ENCODE measurements at regions not wholly inside any gene's neighbourhood (a gene's known extent, or its start where the extent isn't known, plus 50 kb on each side); places are given as distances from the start of the nearest gene placed in this dataset.

- no peak for TF ChIP-seq CTCF (conservative IDR thresholded peaks at IDR 0.05; ENCODE audit: low read length)
- no peak for TF ChIP-seq EZH2phosphoT487 (IDR thresholded peaks at IDR 0.05; ENCODE audit: borderline replicate concordance, low read depth, low read length)
Measured at GRCh38 chr22:44403602-44404329, 91.0 kb upstream of the SHISAL1 start.

All from OCI-LY7 (cell line).